HG02759 (cell line): ENCODE measurements at regions not wholly inside any gene's neighbourhood (a gene's known extent, or its start where the extent isn't known, plus 50 kb on each side); places are given as distances from the start of the nearest gene placed in this dataset.

Experiments
- ATAC-seq: cut with Tn5 transposase; IDR thresholded peaks from one replicate; pipeline ENCODE4 v1.9.1; 2021; ENCODE audit warnings: mild to moderate bottlenecking, moderate library complexity; ENCODE audit not compliant: unreplicated experiment

DNA sequence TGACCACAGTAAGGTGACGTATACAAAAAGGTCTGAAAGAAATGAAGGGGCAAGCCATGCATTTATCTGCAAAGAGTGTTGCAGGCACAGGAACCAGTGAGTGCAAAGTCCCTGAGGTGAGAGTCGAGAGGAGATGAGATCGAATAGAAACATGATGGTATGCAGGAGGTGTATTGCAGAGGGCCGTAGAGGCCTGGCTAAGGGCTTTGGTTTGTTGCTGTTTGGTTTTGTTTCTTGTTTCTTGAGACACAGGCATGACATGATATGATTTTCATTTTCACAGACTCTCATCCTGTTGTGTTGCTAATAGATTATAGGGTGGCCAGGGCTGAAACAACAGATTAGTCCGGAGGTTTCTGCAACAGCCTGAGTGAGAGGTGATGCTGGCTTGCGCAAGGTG is 80.4 kb downstream of the HSPH1 start:
- no peak for ATAC-seq

DNA sequence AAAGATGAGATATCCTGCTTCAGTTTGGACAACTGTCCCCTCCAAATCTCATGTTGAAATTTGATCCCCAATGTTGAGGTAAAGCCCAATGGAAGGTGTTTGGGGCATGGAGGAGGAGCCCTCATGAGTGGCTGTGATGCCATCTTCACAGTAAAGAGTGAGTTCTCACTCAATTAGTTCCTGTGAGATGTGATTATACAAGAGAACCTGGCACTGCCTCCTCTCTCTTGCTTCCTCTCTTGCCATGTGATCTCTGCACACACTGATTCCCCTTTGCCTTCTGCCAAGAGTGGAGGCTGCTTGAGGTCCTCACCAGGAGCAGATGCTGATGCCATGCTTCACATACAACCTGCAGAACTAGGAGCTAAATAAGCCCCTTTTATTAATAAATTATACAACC is 86.9 kb downstream of the HSPH1 start:
- ATAC-seq = no peak

DNA sequence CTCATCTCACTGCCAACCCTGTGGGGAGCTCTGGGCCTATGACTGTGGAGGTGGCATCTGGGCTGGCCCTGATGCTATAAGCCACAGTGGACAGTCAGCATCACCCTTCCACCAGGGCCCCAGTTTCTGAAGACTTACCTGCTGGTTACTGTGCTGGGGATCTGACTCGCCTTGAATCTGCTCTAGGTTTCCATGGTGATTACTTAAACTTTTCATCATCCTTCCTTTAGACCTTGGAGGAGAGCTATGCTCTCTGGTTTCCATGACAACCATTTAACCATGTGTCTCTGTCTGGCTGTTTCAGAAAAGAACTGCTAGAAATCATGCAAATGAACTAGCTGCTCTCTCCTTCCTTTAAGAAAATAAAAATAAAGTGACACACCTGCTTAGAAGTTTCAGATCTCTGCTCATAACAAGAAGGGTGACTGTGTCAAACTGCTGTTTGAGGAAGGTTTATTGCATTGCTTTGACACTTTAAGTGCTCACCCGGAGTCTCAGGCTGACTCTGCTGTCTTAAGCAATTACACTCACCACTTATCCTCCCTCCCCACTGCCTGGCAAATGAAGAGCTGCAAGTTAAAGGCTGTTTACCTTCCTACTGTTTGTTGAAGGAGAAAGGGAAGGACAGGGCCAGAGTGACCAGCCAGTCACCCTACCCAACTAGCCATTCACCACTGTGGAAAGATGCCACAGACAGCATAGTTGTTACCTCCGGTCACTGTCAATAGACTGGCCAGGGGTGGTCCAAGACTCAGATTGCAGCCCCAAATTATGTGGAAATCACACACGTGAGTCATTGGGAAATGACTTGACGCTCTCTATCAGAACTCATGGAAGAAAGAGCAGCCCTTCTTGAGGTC is 87.6 kb downstream of the HSPH1 start:
- peak; percentile 93 for ATAC-seq

DNA sequence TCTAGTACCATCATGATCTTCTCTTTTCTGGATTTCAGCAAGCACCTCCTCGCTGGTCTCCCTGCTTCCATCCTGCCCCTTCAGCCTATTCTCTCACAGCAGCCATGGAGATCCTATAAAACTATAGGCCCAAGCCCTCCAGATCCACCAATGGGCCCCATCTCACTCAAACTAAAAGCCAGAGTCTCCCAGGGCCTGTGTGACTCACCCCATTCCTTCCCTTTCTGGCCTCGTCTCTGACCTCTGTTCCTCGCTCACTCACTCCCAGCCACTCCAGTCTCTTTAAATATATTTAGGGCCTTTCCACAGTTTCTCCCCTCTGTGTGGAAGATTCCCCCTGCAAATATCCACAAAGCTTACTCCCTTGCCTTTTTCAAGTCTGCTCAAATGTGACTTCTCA is 89.7 kb downstream of the HSPH1 start:
- ATAC-seq = no peak

DNA sequence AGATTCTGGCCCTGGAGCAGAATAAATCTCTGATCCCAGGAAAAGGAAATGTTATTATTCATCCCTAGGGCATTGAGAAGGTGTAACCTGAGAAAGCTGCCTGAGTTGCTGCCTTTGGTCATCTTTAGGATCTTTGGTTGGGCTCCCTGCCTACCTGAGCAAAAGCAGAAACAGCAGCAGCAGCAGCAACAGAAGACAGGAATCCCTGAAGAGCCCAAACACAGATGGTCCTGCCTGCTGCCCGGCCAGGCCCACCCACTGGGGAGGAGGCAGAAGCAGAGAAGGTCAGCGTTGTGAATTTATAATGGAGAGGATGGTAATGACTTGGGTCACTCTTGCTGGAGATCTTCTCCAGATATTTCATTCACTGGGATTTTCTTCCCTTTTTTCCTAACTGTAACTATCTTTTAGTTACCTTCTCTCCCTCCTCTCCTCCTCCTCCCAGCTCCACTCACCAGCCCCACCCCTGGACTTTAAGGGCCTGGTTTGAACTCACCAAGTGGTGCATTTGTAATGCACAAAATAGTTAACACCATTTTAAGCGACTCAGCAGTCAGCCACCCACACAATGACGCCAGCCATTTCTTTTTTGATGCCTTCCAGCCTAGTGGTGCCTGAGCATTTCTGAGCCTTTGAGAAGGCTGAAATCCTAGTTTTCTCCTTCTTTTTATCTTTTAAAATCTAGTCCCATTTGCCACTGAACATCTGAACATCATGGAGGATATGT is 91.7 kb downstream of the HSPH1 start:
- ATAC-seq = no peak

DNA sequence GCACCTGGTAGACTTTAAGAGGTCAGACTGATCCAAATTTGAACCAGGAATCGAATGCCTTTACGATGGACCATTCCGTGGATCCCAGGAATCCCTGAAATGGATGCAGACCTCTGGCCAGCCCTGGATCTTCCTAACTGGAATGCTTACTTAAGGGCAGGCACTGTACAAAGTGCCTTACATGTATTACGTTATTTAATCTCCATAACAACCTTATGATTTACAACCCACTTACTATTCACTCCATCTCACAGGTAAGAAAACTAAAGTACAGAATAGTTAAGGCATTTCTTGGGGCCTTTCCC is 93.6 kb downstream of the HSPH1 start:
- no peak for ATAC-seq

DNA sequence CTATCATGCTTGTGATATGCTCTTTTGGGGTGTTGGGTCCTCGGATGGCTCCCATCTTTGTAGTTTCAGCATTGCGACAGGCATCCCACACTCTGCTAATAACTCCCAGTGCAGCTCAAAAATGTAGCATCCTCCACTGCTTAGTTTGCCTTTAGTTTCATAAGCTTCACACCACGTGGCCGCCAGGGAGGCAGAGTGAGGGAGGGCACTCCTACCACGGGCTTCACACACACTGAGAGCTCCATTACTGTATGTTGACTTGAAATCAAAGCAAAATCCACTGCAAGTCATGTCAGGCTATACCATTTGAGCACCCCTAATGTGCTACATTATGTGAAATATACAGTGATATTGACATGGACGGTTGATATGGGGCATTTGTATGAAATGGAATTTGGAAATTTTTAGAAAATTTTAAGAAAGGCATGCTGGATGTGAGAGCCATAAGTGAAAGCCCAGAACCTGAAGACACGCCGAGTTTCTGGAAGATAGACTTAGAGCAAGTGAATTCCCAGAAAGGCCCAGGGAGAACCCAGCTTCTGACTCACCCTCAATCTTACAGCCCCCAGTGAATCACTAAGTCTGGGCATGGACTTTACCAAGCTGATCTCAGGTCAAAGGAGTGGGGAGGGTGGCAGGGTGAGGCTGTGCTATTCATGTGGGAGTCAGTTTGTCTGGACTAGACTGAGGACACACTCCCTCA is 94.1 kb downstream of the HSPH1 start:
- ATAC-seq = no peak

DNA sequence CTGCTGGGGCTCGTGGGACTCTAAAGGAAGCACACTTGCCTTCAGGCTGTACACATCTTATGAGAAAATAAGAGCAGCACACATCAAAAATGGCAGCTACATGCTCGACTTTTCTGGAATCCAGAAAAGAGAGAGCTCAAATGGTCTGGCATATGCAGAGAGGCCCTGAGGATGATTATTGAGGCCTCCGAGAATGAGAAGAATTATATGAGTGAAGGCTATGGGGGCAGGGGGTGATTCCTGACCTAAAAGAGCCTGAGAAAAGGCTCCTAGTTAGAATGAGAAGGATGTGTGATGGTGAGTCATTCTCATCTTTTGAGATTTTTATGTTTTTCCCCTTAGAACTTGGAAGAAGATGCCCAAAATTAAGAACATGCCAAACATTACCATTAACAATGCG is 97.1 kb downstream of the HSPH1 start:
- no peak for ATAC-seq

DNA sequence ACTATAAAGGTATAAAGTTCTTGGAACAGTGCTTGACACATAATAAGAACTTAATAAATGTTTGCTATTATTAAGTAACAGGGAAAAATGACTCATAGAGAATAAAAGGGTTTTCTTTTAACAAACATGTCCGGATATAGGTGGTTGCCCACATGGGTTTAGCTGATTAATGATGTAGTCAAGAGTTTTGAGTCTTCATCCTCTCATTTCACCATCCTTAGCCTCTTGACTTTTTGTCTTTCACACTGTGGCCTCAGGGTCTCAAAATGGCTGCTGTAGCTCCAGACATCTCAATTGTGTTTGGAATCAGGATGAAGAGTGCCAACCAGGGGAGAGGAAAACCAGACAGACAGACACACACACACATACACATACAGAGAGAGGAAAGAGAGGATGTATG is 97.9 kb downstream of the HSPH1 start:
- no peak for ATAC-seq

GRCh38 chr13:31060655-31061054 is 101.0 kb downstream of the HSPH1 start:
- ATAC-seq = no peak

GRCh38 chr13:31060220-31060619 is 101.5 kb downstream of the HSPH1 start:
- ATAC-seq = no peak

DNA sequence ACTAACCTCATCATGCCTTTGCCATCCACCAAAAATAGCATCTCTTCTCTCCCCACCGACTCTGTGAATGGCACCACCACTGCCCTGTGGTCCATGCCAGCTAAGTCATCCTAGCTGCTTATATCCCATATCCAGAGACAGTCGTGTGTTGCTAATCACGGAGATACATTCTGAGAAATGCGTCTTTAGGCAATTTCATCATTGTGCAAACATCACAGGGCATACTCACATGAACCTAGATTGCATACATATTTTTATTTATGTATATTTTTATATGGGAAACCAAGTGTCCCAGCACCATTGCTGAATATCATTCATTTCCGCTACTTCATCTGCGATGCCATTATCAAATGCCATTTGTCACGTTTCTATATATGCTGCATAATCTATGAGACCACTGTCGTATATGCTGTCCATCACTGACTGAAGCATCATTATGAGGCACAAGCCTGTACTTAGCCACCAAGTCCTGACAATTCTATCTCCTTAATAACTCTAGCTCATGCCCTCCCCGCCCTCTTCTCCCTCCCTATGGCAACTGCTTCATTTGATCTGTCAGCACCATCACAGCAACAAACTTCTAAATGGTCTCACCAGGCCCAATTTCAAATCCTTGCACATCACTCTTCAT is 104.2 kb downstream of the HSPH1 start:
- ATAC-seq = no peak

DNA sequence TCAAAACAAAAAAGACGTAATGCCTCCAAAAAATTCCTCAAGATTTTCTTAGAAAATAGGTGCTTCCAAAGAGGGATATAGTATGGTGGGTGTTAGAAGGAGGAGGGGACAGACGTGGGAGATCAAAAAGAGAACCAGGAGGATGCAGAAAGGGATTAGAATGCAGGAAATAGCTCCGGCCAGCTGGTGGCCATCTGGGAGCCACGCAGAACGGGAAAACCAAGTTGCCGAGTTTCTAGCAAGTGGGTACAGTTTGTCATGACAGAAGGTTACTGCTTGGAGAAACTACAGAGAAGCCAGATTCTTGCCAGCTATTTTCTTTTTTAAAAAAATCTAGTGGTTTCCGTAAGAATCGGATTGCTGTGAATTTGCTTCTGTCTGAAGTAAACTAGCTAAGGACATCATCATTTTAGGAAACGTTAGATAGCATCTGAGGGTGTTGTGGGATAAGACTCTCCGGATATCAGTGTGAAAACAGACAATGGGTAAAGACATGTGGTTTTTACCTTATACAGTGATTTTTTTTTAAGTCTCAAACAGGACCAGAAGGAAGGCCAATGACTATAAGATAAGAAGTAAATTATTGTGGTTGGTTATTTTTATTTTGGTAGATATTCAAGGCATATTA is 104.9 kb downstream of the HSPH1 start:
- ATAC-seq = no peak

DNA sequence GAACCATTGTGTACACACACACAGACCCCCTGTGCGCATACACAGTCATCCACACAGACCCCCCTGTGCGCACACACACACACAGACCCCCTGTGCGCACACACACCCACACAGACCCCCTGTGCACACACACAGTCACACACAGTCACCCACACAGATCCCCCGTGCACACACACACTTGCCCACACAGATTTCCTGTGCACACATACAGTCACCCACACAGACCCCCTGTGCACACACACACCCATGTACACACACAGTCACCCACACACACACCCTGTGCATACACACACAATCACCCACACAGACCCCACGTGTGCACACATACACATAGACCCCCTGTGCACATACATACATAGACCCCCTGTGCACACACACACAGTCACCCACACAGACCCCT is 106.1 kb downstream of the HSPH1 start:
- no peak for ATAC-seq

- no peak for ATAC-seq
Observed at GRCh38 chr13:31054632-31055031, 107.1 kb downstream of the HSPH1 start.

DNA sequence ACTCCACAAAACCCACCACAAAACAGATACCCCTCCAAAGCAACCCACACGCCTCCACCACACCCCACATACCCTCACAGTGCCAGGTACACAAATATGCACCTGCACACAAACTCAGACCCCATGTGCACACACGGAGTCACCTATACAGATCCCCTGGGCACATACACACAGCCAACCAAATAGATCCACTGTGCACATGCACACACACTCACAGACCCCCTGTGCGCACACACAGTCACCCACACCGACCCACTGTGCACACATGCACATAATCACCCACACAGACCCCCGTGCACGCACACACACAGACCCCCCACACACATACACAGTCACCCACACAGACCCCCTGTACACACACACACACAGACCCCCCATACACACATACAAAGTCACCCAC is 107.8 kb downstream of the HSPH1 start:
- no peak for ATAC-seq

DNA sequence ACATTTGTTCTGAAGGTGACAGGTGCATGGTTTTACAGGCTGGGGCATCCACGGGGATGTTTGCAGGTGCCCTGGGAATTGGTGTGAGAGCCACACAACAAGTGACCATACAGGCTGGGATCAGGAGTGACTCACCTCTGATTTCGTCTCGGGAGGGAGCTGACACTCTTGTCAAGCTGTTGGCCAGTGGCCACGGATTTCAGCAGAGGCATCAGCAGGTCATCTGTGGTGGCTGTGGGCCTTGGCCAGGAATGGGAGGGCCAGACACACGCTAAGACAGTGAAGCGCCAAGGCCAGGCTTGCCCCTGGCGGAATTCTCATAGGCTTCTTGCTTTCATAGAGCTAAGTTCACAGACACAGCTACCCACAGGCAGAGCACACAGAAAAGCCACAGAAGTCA is 108.6 kb downstream of the HSPH1 start:
- ATAC-seq = no peak

DNA sequence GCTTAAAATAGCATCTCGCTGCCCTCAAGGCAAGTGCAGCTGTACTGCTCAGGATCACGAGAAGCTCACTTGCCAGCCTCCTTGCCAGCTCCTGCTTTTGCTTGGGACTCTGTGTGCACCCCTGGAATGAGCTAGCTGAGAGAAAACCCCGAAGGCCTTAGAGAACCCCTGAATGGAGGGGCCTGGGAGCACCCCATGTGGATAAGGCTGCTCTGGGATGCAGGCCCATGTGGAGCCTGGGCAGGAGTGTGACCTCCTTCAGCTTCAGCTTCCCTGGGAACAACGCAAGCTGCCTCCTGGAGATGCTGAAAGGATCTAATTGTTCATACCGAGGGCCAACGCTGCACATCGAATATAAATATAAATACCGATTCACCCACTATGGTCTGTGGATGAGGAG is 109.2 kb downstream of the HSPH1 start:
- no peak for ATAC-seq

- ATAC-seq = no peak
Observed at GRCh38 chr13:31051999-31052398, 109.7 kb downstream of the HSPH1 start.

- no peak for ATAC-seq
Observed at GRCh38 chr13:31050486-31051400, 111.0 kb downstream of the HSPH1 start.
